IMR-90 (cell line): ENCODE measurements at regions not wholly inside any gene's neighbourhood (a gene's known extent, or its start where the extent isn't known, plus 50 kb on each side); places are given as distances from the start of the nearest gene placed in this dataset.

Experiments
- ATAC-seq: fragments of 200-7000 bp; cut with Tn5 transposase; 2 replicates; pipeline ENCODE4 v1.9.1; 2020; ENCODE audit warnings: low read depth, mild to moderate bottlenecking, moderate library complexity
- BruUV-seq: library from RNA; stranded (reverse); fragments of 400-500 nt; replicated peaks from 2 replicates; lab custom pipeline; 2021; lab: Mats Ljungman, UMichigan
- CTCF ChIA-PET: fragments of 300-600 bp; formaldehyde crosslinking; extraction: SDS; loops from one replicate; lab custom pipeline; 2021; ENCODE audit warnings: antibody characterized with exemption; lab: Yijun Ruan, JAX
- POLR2A ChIA-PET: fragments of 300-600 bp; sonication (Branson Sonifier 250); formaldehyde crosslinking; loops from one replicate; lab custom pipeline; 2022; ENCODE audit warnings: antibody characterized with exemption; ENCODE audit not compliant: unreplicated experiment; lab: Charles Lee
- DNase-seq: peaks from one replicate; pipeline ENCODE4 v3.0.0; 2013
- H2AFZ ChIP-seq: replicated peaks from 2 replicates; pipeline ENCODE3; 2013; ENCODE audit warnings: low read length, mild to moderate bottlenecking; ENCODE audit not compliant: poor library complexity
- H2AK5ac ChIP-seq: 2 replicates; pipeline ENCODE4 v1.6.1; 2013; ENCODE audit warnings: low read depth, low read length, inconsistent platforms
- H2AK9ac ChIP-seq: replicated peaks from 2 replicates; pipeline ENCODE3; 2013; ENCODE audit warnings: mild to moderate bottlenecking, low read depth, low read length, moderate library complexity; ENCODE audit not compliant: poor library complexity
- H2BK120ac ChIP-seq: 2 replicates; pipeline ENCODE4 v1.6.1; 2013; ENCODE audit warnings: low read depth, low read length, inconsistent platforms
- H2BK15ac ChIP-seq: 3 replicates; pipeline ENCODE4 v1.6.1; 2013; ENCODE audit warnings: low read depth, low read length, inconsistent platforms
- H2BK20ac ChIP-seq: 2 replicates; pipeline ENCODE4 v1.6.1; 2013; ENCODE audit warnings: low read depth, mild to moderate bottlenecking, inconsistent platforms, low read length, moderate library complexity
- H2BK5ac ChIP-seq: 2 replicates; pipeline ENCODE4 v1.6.1; 2013; ENCODE audit warnings: mild to moderate bottlenecking, low read depth, low read length, inconsistent platforms; ENCODE audit not compliant: poor library complexity, severe bottlenecking
- H3K14ac ChIP-seq: replicated peaks from 2 replicates; pipeline ENCODE4 v1.6.1; 2013; ENCODE audit warnings: low read depth, low read length, inconsistent platforms
- H3K18ac ChIP-seq: 2 replicates; pipeline ENCODE4 v1.6.1; 2013; ENCODE audit warnings: low read depth, low read length, control low read depth
- H3K23ac ChIP-seq: 2 replicates; pipeline ENCODE4 v1.6.1; 2013; ENCODE audit warnings: low read depth, low read length, inconsistent platforms
- H3K27ac ChIP-seq: 2 replicates; pipeline ENCODE4 v1.5.1; 2013; ENCODE audit warnings: mild to moderate bottlenecking, control low read depth, low read length; ENCODE audit not compliant: insufficient read depth
- H3K27me3 ChIP-seq: 2 replicates; pipeline ENCODE4 v1.6.1; 2013; ENCODE audit warnings: low read length; ENCODE audit not compliant: control insufficient read depth, insufficient read depth
- H3K36me3 ChIP-seq: 2 replicates; pipeline ENCODE4 v1.6.1; 2013; ENCODE audit warnings: low read length, mixed read lengths; ENCODE audit not compliant: control insufficient read depth, insufficient read depth
- H3K4ac ChIP-seq: 2 replicates; pipeline ENCODE4 v1.6.1; 2013; ENCODE audit warnings: low read depth, low read length, inconsistent platforms
- H3K4me1 ChIP-seq: 2 replicates; pipeline ENCODE4 v1.6.1; 2013; ENCODE audit warnings: low read length, mixed read lengths; ENCODE audit not compliant: control insufficient read depth, insufficient read depth
- H3K4me2 ChIP-seq: 2 replicates; pipeline ENCODE4 v1.6.1; 2013; ENCODE audit warnings: low read depth, mild to moderate bottlenecking, control low read depth, low read length, moderate library complexity
- H3K4me3 ChIP-seq: 2 replicates; pipeline ENCODE4 v1.5.1; 2013; ENCODE audit warnings: low read depth, mild to moderate bottlenecking, control low read depth, low read length, moderate library complexity; ENCODE audit not compliant: insufficient read depth
- H3K56ac ChIP-seq: 2 replicates; pipeline ENCODE4 v1.6.1; 2013; ENCODE audit warnings: low read length, inconsistent platforms; ENCODE audit not compliant: insufficient read depth; ENCODE audit errors: extremely low read depth
- H3K79me1 ChIP-seq, 2 experiments: 2 replicates each; pipeline ENCODE4 v1.6.1; 2013; ENCODE audit warnings: low read length in 2 of 2, inconsistent platforms in 1 of 2, low read depth in 1 of 2
- H3K9ac ChIP-seq: 2 replicates; pipeline ENCODE4 v1.6.1; 2013; ENCODE audit warnings: low read depth, low read length, control low read depth
- H3K9me1 ChIP-seq: 2 replicates; pipeline ENCODE4 v1.6.1; 2013; ENCODE audit warnings: low read length, inconsistent platforms; ENCODE audit not compliant: insufficient read depth
- H3K9me3 ChIP-seq: 2 replicates; pipeline ENCODE4 v1.6.1; 2013; ENCODE audit warnings: low read length; ENCODE audit not compliant: control insufficient read depth, insufficient read depth
- H4K20me1 ChIP-seq: 2 replicates; pipeline ENCODE4 v1.6.1; 2013; ENCODE audit warnings: low read length, inconsistent platforms; ENCODE audit not compliant: insufficient read depth
- H4K5ac ChIP-seq: 2 replicates; pipeline ENCODE4 v1.6.1; 2013; ENCODE audit warnings: mild to moderate bottlenecking, low read depth, low read length, control low read depth
- H4K8ac ChIP-seq, 2 experiments: 2 replicates each; pipeline ENCODE4 v1.6.1; 2013; ENCODE audit warnings: low read depth in 2 of 2, low read length in 2 of 2, control low read depth in 1 of 2, inconsistent platforms in 1 of 2
- H4K91ac ChIP-seq: 2 replicates; pipeline ENCODE4 v1.6.1; 2013; ENCODE audit warnings: low read depth, low read length, inconsistent platforms; ENCODE audit not compliant: insufficient read depth
- BHLHE40 ChIP-seq: fragments of 150-350 bp; IDR thresholded peaks from 2 replicates; pipeline ENCODE4 v1.6.1; 2016; ENCODE audit warnings: mild to moderate bottlenecking, low read depth, low read length
- CEBPB ChIP-seq: IDR thresholded peaks from 2 replicates; pipeline ENCODE4 v1.6.1; 2012; ENCODE audit warnings: low read depth, low read length, improper control_type of control experiment
- CHD1 ChIP-seq: IDR thresholded peaks from 2 replicates; pipeline ENCODE4 v1.6.1; 2012; ENCODE audit warnings: low read depth, low read length, improper control_type of control experiment
- MAFK ChIP-seq: IDR thresholded peaks from 2 replicates; pipeline ENCODE4 v1.6.1; 2012; ENCODE audit warnings: low read depth, low read length, improper control_type of control experiment
- MXI1 ChIP-seq: IDR thresholded peaks from 2 replicates; pipeline ENCODE4 v1.6.1; 2012; ENCODE audit warnings: low read depth, mild to moderate bottlenecking, low read length, moderate library complexity, borderline replicate concordance
- NFE2L2 ChIP-seq: fragments of 150-350 bp; IDR thresholded peaks from 2 replicates; pipeline ENCODE4 v1.6.1; 2016; ENCODE audit warnings: low read depth, mild to moderate bottlenecking, low read length
- POLR2A ChIP-seq: IDR thresholded peaks from 2 replicates; pipeline ENCODE4 v1.6.1; 2012; ENCODE audit warnings: mild to moderate bottlenecking, low read depth, low read length
- RFX5 ChIP-seq: IDR thresholded peaks from 2 replicates; pipeline ENCODE4 v1.8.0; 2012; ENCODE audit warnings: low read depth, mild to moderate bottlenecking, low read length, moderate library complexity
- USF2 ChIP-seq: fragments of 150-350 bp; IDR thresholded peaks from 2 replicates; pipeline ENCODE4 v1.6.1; 2017; ENCODE audit warnings: mild to moderate bottlenecking, antibody characterized with exemption, low read length, low read depth
- WGBS, 2 experiments: methylation state at CpG; one replicate each; pipeline versions ENCODE4 v1.1.5 to v1.1.7; 2013; ENCODE audit warnings: missing lambda C conversion rate in 2 of 2; ENCODE audit not compliant: insufficient read length in 1 of 2; ENCODE audit errors: extremely low coverage in 2 of 2; 5-methylcytosine and 5-hydroxymethylcytosine counted together
- dilution Hi-C: fragments of 300-500 bp; cut with HindIII; formaldehyde crosslinking; loops from one replicate; pipeline ENCODE4 v1.14.3; 2018; ENCODE audit warnings: low sequenced_read_pairs; ENCODE audit not compliant: unreplicated experiment
- in situ Hi-C: fragments of 300-500 bp; cut with MboI; formaldehyde crosslinking; loops from 3 replicates; pipeline ENCODE4 v1.14.3; 2019; ENCODE audit warnings: low sequenced_read_pairs, inconsistent platforms, mixed read lengths
- intact Hi-C: fragments of 100-400 bp; cut with micrococcal nuclease; formaldehyde crosslinking; loops from 2 replicates; pipeline ENCODE4 v1.10.0; 2022

GRCh38 chr6:12606616-12607015 lies 110.0 kb upstream of the PHACTR1 start:
- H3K4ac ChIP-seq, result no peak overlapping the region
- H3K36me3 ChIP-seq, result no peaks in the 10 kb centered on the region
- H2BK15ac ChIP-seq, result no peak overlapping the region
- no peak overlapping the region for H2BK120ac ChIP-seq
- H3K4me3 ChIP-seq, result no peak overlapping the region
- no peak overlapping the region for H3K27ac ChIP-seq
- no CpG with 5 or more reads among the region's 6 CpGs for WGBS, 2 experiments
- H4K5ac ChIP-seq, result no peak overlapping the region
- H4K20me1 ChIP-seq, result no peaks in the 10 kb centered on the region
- H4K8ac ChIP-seq, result no peak overlapping the region
- H2BK20ac ChIP-seq, result no peak overlapping the region
- H3K18ac ChIP-seq, result no peak overlapping the region
- in situ Hi-C loops, result loop anchor here (5.0 kb wide), 1 partner anchor 1019 kb away; no protein-coding TSS in a partner anchor
- BruUV-seq, result no TSS peak
- intact Hi-C loops, result loop anchor here (5.0 kb wide), 1 partner anchor 459 kb away; no protein-coding TSS in a partner anchor
- DNase-seq (no peak), ATAC-seq (no peak)
- H3K9me1 ChIP-seq, result no peaks in the 10 kb centered on the region
- no peaks in the 10 kb centered on the region for H3K79me1 ChIP-seq
- TF ChIP-seq CEBPB, result no peak
- no peak for TF ChIP-seq POLR2A
- no peak for TF ChIP-seq MXI1
- TF ChIP-seq RFX5, result no peak
- TF ChIP-seq NFE2L2, result no peak
- TF ChIP-seq BHLHE40, result no peak
- TF ChIP-seq CHD1, result no peak
- no peak for TF ChIP-seq USF2
- no peak for TF ChIP-seq MAFK
- no peak overlapping the region for H3K56ac ChIP-seq
- no peak overlapping the region for H3K4me2 ChIP-seq
- CTCF ChIA-PET, result interaction anchor here (0.8 to 3.7 kb wide), 2 partner anchors 316 to 474 kb away, joined by 3 to 21 read pairs; partner anchors contain the start of gene EDN1
- no peaks in the 10 kb centered on the region for H3K9me3 ChIP-seq
- POLR2A ChIA-PET, result no interaction called here
- H2AK5ac ChIP-seq, result peak overlapping the region; percentile 31; the same call in 1 of the 2 replicates
- H4K91ac ChIP-seq, result no peak overlapping the region
- no peak overlapping the region for H3K9ac ChIP-seq
- H2BK5ac ChIP-seq, result no peak overlapping the region
- no peak overlapping the region for H3K23ac ChIP-seq
- dilution Hi-C loops, result no loop called here
- H3K27me3 ChIP-seq, result no peaks in the 10 kb centered on the region
- H3K14ac ChIP-seq, result no peak overlapping the region
- no peak overlapping the region for H2AK9ac ChIP-seq
- H2AFZ ChIP-seq, result no peak overlapping the region
- H3K4me1 ChIP-seq, result peaks cover 9% of the 10 kb centered on the region
